ENCODE measurements at regions not wholly inside any gene's neighbourhood (a gene's known extent, or its start where the extent isn't known, plus 50 kb on each side); places are given as distances from the start of the nearest gene placed in this dataset.

DNA sequence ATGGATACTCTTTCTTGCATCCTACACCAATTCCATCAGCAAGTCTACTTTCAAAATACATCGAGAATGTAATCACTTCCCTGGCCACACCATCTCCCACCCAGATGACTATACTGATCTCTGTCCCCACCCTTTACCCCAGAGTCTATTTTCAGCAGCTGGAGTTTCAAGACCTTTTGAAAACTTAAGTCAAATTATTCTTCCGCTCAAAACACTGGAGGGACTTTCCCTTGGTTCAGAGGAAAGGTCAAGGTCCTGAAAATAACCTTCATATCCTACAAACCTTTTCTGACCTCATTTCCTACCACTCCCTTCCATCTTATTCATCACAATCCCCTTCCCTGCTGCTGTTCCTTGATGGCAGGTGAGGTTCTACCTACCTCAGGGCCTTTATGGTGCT, 58.8 kb upstream of the LYPD6 start:
- no peak overlapping the region for H2BK12ac ChIP-seq (ENCODE audit: low read depth, low read length)
- no peaks in the 10 kb centered on the region for H4K20me1 ChIP-seq (replicated peaks in 1 of 2; ENCODE audit: control insufficient read depth in 1 of 2, insufficient read depth in 2 of 2, low read length in 2 of 2)
- H2AK5ac ChIP-seq (ENCODE audit: low read depth, low read length) = no peak overlapping the region
- no peak overlapping the region for H2BK15ac ChIP-seq (ENCODE audit: low read length)
- H3K4me3 ChIP-seq (ENCODE audit: extremely low read depth in 1 of 4, insufficient read depth in 2 of 4, low read depth in 3 of 4, low read length in 4 of 4) = no peak overlapping the region
- no peaks in the 10 kb centered on the region for H3K79me1 ChIP-seq (ENCODE audit: low read depth, low read length)
- H4K5ac ChIP-seq (ENCODE audit: insufficient read length, low read depth, low read length) = no peak overlapping the region
- TF ChIP-seq CTBP2 (IDR thresholded peaks at IDR 0.05; ENCODE audit: borderline replicate concordance, insufficient read depth, insufficient read length, low read length) (no peak), SIN3A (conservative IDR thresholded peaks at IDR 0.05 in 1 of 2, IDR thresholded peaks at IDR 0.05 in 1 of 2; ENCODE audit: low read depth in 1 of 2, low read length in 2 of 2) (no peak), RNF2 (IDR thresholded peaks at IDR 0.05; ENCODE audit: borderline replicate concordance, low read depth, low read length, missing control alignments, poor library complexity, severe bottlenecking) (no peak), TCF12 (IDR thresholded peaks at IDR 0.05; ENCODE audit: low read depth, low read length) (no peak), SIX5 (IDR thresholded peaks at IDR 0.05; ENCODE audit: low read depth, low read length) (no peak), PHF8 (conservative IDR thresholded peaks at IDR 0.05; ENCODE audit: low read depth, low read length) (no peak)
- FAIRE-seq (no peak), DNase-seq (ENCODE audit: low read depth in 1 of 2, low spot score in 2 of 2) (no peak)
- no peaks in the 10 kb centered on the region for H3K27me3 ChIP-seq (replicated peaks in 1 of 4; ENCODE audit: control insufficient read depth in 3 of 4, extremely low read depth in 1 of 4, insufficient read depth in 3 of 4, low read length in 3 of 4)
- H2BK5ac ChIP-seq (ENCODE audit: low read depth, low read length) = no peak overlapping the region
- 92% methylated on average over 2 of the region's 2 CpGs; no CpG with 5 or more reads in 1 of the 2 experiments for WGBS, 2 experiments (ENCODE audit: extremely low coverage in 1 of 2, insufficient coverage in 1 of 2, insufficient read length in 1 of 2, insufficient replicate concordance in 2 of 2, low coverage in 1 of 2, low lambda C conversion rate in 2 of 2, missing lambda C conversion rate in 1 of 2)
- no peak overlapping the region for H3K14ac ChIP-seq (ENCODE audit: insufficient read length)
- no peaks in the 10 kb centered on the region for H3K79me2 ChIP-seq (ENCODE audit: control insufficient read depth in 1 of 2, insufficient read depth in 2 of 2, low read length in 2 of 2)
- CTCF ChIA-PET (ENCODE audit: partially characterized antibody) = interaction anchor here (0.5 kb wide), 1 partner anchor 42 kb away, joined by 5 read pairs; no protein-coding TSS in a partner anchor
- no peak overlapping the region for H4K91ac ChIP-seq (replicated peaks; ENCODE audit: insufficient read length, low read length)
- H2AFZ ChIP-seq (ENCODE audit: low read length) = no peak overlapping the region
- no peak overlapping the region for H2BK120ac ChIP-seq (replicated peaks; ENCODE audit: low read depth, low read length)
- H3K56ac ChIP-seq (replicated peaks; ENCODE audit: insufficient read length, low read depth, low read length) = no peak overlapping the region
- no peak overlapping the region for H4K8ac ChIP-seq (ENCODE audit: extremely low read depth, insufficient read depth, low read length)
- no peak overlapping the region for H3K4ac ChIP-seq (replicated peaks; ENCODE audit: insufficient read length, low read depth, low read length)
- no peak overlapping the region for H3K27ac ChIP-seq (ENCODE audit: low read depth, low read length)
- H2BK20ac ChIP-seq (ENCODE audit: low read length) = no peak overlapping the region
- no peak overlapping the region for H3K4me2 ChIP-seq (ENCODE audit: insufficient read depth in 1 of 2, low read depth in 2 of 2, low read length in 2 of 2)
- H3K23ac ChIP-seq (ENCODE audit: insufficient read length) = no peak overlapping the region
- no peaks in the 10 kb centered on the region for H3K9me3 ChIP-seq (ENCODE audit: insufficient read depth in 2 of 2, low read depth in 1 of 2, low read length in 1 of 2)
- no peaks in the 10 kb centered on the region for H3K23me2 ChIP-seq (ENCODE audit: low read depth, low read length)
- H3K18ac ChIP-seq (ENCODE audit: extremely low read depth, low read length) = no peak overlapping the region
- H3K9ac ChIP-seq (replicated peaks in 1 of 4; ENCODE audit: extremely low read depth in 1 of 4, low read depth in 3 of 4, low read length in 3 of 4) = no peak overlapping the region
- no peaks in the 10 kb centered on the region for H3K36me3 ChIP-seq (ENCODE audit: control insufficient read depth in 2 of 4, insufficient read depth in 4 of 4, low read length in 3 of 4)
- POLR2A ChIA-PET (ENCODE audit: partially characterized antibody) = no interaction called here
- no peaks in the 10 kb centered on the region for H3K4me1 ChIP-seq (replicated peaks in 1 of 4; ENCODE audit: control insufficient read depth in 3 of 4, insufficient read depth in 4 of 4, low read length in 3 of 4)
